ENCODE measurements at regions not wholly inside any gene's neighbourhood (a gene's known extent, or its start where the extent isn't known, plus 50 kb on each side); places are given as distances from the start of the nearest gene placed in this dataset.

- no peak for DNase-seq (ENCODE audit: low read depth)
- H3K4me3 ChIP-seq (ENCODE audit: low read depth, low read length) = no peak overlapping the region
- TF ChIP-seq CTCF (IDR thresholded peaks at IDR 0.05; ENCODE audit: low read depth, low read length, missing control alignments) = no peak
These were observed 180.8 kb upstream of the CST7 start for GRCh38 chr20:24768201-24768636.

GRCh38 chr20:24768713-24769601 is 180.1 kb upstream of the CST7 start:
- no peak for TF ChIP-seq CTCF (IDR thresholded peaks at IDR 0.05; ENCODE audit: low read depth, low read length, missing control alignments)
- no peak for DNase-seq (ENCODE audit: low read depth)
- H3K4me3 ChIP-seq (ENCODE audit: low read depth, low read length) = no peak overlapping the region

GRCh38 chr20:24769878-24770627 is 179.0 kb upstream of the CST7 start:
- DNase-seq (ENCODE audit: low read depth) = no peak
- no peak overlapping the region for H3K4me3 ChIP-seq (ENCODE audit: low read depth, low read length)
- TF ChIP-seq CTCF (IDR thresholded peaks at IDR 0.05; ENCODE audit: low read depth, low read length, missing control alignments) = no peak

GRCh38 chr20:24770628-24771541 is 178.2 kb upstream of the CST7 start:
- no peak for TF ChIP-seq CTCF (IDR thresholded peaks at IDR 0.05; ENCODE audit: low read depth, low read length, missing control alignments)
- DNase-seq (ENCODE audit: low read depth) = no peak
- H3K4me3 ChIP-seq (ENCODE audit: low read depth, low read length) = no peak overlapping the region

- no peak for TF ChIP-seq CTCF (IDR thresholded peaks at IDR 0.05; ENCODE audit: low read depth, low read length, missing control alignments)
- H3K4me3 ChIP-seq (ENCODE audit: low read depth, low read length) = no peak overlapping the region
- DNase-seq (ENCODE audit: low read depth) = no peak
These were observed 177.5 kb upstream of the CST7 start for GRCh38 chr20:24771542-24772061.

- H3K4me3 ChIP-seq (ENCODE audit: low read depth, low read length) = no peak overlapping the region
- no peak for DNase-seq (ENCODE audit: low read depth)
- no peak for TF ChIP-seq CTCF (IDR thresholded peaks at IDR 0.05; ENCODE audit: low read depth, low read length, missing control alignments)
These were observed 176.4 kb upstream of the CST7 start for GRCh38 chr20:24772667-24773066.

Measured in GM12864 (cell line).